Mesenteric fat pad (tissue), 1 donor: ENCODE measurements at regions not wholly inside any gene's neighbourhood (a gene's known extent, or its start where the extent isn't known, plus 50 kb on each side); places are given as distances from the start of the nearest gene placed in this dataset.

Experiments used
- DNase-seq: peaks from one replicate; pipeline ENCODE4 v3.0.0-alpha.2; 2020; ENCODE audit warnings: low spot score
- donor health status: DM: yes; HTN: yes; CAD: no.

DNA sequence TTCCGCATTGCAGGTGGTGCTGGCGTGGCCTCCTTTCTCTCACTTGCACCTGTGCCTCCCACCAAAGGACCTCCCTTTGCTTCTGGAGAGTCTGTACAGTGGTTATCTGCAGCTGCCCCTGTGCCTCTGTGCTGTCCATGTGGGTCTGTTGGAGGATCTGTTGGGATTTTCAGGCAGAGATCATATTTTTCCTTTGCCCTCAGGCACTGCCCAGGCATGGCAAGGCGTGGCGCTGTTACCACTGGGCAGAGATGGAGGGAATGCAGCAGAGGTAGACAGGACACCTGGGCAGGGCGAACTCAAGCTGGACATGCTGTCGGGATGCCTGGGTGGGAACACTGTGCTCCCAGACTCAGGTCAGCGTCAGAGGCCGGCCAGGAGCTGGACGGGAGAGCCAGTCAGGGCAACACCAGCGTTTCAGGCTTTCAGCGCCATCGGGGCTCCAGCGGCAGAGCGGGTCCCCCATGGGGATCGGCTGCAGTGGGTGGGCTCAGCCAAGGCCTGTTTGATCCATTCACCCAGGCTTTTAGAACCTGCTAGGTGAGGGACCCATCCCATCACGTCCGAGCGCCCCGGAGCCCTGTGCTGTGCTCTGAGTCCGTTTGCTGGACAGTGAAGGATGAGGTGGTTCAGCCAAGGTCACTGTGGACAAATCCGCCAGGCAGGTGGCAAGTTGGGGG, 718.9 kb downstream of the BRD1 start:
- DNase-seq, result peak; percentile 71

DNA sequence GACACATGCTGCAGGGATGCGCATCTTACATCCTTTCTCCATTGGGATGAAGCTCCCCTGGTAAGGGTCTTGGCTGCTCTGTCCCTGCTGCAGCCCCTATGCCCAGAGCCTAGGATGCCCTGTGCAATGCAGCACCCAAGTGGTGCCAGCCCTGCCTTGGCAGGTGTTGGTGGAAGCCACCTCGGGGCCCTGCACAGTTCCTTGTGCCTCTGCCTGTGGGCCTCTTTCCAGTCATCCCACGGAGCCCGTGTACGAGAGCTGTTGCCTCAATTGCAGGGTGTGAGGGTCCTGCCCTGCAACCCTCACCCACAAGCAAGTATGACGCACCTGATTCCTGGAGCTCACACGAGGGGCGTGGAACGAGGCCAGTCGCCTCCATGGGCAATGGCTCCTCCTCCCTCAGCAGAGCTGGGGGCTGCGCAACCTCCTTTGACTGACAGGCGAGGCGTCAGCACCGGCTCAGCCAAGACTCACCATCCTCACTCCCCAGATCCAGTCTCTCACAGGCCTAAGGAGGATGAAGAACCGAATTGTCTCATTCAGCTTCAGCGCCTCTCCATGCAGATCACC, 719.6 kb downstream of the BRD1 start:
- DNase-seq, result peak; percentile 83

DNA sequence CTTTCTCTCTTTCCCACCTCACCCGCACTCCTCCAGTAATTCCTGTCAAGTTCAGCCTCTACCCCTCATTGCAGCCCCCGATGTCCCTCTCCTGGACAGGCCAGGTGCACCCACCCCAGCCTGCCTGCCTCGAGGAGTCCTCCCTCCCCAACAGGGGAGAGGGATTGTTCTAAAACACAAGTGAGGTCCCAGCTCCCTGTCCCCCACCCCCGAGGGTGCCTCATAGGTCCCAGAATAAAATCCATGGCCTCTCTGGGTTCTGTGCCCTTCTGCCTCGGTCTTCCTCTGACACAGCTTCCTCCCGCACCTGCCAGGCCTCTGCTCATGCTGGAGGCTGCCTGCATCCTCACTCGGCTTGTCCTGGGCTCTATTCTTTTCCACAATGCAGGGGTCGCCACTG, 720.1 kb downstream of the BRD1 start:
- peak; percentile 47 for DNase-seq

GRCh38 chr22:49106842-49107152, 720.9 kb downstream of the BRD1 start:
- DNase-seq, result no peak

DNA sequence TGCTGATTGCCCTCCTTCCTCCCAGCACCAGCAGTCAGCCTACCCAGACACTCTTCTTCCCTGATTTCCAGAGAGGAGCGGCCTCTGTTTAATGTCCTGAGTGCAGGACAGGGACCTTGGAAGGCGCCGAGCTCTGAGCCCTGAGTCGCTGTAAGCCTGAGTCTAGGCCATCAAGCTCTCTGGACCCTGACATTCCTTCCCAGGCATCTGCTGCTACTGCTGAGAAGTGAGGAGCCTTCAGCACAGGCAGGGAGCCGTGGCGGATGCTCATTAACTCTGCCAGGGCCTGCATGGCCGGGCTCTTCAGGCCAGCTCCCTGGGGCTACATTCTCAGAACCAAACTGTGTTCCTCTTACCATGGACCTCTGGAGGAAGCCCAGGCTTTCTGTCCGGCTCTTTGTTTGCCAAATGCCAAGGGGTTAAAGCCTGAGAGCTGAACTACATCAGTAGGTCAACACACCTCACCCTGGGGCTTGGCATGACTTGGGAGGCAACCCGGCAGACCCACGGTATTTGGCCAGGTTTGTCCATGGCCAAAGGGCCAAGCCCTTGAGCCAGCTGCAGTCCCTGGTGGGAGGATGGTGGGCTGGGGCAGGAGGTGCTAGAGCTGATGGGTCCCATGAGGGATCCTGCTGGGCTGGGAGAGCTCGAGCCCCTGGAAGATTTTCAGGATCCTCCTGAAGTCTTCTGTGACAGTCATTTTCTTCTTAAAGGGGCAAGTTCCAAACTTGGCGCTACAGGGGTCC, 721.4 kb downstream of the BRD1 start:
- peak; percentile 62 for DNase-seq

DNA sequence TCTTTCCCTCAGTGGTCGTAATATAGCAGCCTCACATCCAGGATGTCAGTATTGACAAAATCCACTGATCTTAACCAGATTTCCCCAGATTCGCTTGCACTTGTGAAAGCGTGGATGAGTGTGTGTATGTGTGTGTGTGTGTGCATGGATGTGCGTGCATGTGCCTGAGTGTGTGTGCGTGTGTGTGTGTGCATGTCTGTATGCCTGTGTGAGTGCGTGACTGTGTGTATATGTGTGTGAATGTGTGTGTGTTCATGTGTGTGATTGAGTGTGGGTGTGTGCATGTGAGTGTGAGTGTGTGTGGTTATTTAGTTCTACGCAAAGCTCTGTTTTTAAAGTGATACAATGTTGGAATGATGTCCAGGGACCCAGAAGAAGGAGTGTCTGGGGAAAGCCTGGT, 723.2 kb downstream of the BRD1 start:
- DNase-seq, result no peak

GRCh38 chr22:49103314-49104059, 724.2 kb downstream of the BRD1 start:
- DNase-seq, result no peak

DNA sequence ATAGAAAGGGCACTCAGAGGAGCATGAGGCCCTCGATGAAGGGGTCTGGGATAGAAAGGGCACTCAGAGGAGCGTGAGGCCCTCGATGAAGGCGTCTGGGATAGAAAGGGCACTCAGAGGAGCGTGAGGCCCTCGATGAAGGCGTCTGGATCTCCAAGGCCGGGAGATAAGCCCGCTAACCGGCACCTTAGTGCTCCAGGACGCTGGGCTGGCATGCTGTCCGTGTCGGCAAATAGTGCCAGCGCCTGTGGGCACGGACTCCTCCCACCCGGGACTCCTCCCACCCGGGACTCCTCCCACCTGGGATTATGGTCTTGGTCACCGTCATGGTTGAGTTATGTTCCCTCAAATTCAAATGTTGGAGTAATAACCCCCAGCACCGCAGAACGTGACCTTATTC, 725.3 kb downstream of the BRD1 start:
- no peak for DNase-seq

- no peak for DNase-seq
These were observed 725.8 kb downstream of the BRD1 start for GRCh38 chr22:49101873-49102272.

- DNase-seq, result no peak
These were observed 726.4 kb downstream of the BRD1 start for GRCh38 chr22:49101225-49101624.

DNA sequence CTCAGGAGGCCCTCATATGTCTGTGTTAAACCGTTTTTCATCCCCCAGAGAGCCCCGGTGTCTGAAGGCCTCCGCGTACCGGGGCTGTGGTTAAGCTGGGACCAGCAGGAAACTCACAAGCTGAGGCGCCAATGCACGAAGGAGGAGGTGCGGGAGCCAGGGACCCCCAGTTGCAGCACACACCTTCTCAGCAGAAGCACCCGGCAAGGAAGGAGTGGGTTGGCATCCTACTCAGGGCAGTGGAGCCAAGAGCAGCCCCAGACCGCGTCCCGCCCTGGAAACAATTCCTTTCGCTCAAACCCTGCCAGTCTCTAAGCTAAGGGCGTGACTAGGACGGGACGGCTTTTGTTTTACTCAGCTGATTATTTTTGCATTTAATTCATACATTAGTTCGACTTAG, 726.9 kb downstream of the BRD1 start:
- no peak for DNase-seq

DNA sequence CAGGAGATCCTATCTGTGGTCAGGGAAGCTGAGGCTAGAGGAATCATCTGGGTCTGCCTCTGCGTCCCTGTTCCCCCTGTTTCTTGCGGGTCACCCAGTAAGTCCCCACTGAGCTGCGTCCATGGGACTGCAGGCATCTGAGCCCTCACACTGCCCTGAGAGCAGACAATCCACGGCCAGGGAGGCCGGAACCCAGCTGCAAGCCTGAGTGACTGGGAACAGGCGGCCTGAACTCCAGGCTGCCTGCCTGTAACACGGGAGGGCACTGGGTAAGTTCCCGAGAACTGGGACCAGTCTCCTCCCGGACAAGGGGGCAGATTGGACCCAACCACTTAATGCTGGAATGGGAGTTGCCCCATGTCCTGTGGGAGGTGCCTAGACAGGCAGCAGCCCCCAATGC, 727.4 kb downstream of the BRD1 start:
- DNase-seq, result no peak

GRCh38 chr22:49099496-49100124, 728.1 kb downstream of the BRD1 start:
- DNase-seq, result no peak

DNA sequence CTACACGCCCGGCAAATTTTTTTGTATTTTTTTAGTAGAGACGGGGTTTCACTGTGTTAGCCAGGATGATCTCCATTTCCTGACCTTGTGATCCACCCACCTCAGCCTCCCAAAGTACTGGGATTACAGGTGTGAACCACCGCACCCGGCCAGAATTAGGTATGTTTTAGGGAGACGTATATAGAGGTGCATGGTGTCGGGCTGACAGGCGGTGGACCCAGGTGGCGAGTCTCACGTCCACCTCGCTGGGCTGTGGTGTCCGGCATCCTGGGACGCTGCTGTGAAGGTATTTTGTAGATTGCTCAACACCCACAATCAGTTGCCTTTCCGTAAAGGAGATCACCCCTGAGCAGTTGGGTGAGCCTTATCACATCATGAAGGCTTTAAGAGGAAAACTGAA, 728.6 kb downstream of the BRD1 start:
- DNase-seq, result no peak

DNA sequence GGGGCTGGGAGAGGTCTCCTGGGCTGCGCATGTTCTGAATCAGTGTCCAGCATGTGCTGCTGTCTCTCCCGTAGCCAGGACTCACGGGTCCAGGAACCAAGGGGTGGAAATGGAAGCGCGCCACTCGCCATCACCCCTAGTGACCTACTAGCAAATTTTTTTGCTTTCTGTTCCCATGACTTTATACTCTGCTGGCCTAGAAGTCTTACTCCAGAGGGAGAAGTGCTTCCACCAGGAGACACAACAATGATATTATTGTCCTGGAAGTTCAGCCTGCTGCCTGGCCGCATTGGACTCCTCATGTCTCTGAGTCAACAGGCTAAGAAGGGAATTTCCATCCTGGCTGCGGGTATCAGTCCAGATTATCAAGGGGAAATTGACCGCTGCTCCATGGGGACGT, 729.7 kb downstream of the BRD1 start:
- no peak for DNase-seq

DNA sequence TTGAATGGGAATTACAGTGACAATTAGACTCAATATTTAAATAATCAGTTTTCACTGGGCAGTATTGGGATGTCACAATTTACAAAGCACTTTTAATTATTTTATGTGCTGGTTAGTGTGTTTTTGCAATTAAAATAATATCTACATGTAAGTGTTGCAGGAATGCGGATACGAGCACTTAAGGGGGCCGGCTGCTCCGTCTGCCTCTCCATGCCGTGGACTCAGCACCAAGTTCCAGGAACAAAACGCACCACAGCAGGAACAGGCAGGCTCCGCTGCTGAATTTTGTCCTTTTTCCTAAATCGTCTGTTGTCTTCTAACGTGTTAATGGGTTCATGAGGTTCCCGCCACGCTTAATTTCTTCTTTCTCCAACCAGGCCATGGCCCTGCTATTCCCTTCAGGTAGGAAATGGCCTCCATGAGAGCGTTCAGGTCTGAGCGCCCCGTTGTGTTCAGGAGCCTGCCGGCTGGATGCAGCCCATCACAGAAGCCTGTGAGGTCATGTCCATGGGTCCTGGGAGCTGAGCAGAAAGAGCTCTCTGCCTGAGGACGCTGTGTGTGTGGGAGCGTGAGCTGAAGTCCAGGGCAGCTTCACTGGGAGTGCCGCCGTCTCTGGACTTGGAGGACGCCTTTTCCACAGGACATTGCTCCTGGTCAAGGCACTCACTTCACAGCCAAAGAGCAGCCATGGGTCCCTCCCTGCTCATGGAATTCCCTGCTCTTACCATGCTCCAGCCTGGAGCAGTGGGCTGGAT, 730.3 kb downstream of the BRD1 start:
- no peak for DNase-seq

DNA sequence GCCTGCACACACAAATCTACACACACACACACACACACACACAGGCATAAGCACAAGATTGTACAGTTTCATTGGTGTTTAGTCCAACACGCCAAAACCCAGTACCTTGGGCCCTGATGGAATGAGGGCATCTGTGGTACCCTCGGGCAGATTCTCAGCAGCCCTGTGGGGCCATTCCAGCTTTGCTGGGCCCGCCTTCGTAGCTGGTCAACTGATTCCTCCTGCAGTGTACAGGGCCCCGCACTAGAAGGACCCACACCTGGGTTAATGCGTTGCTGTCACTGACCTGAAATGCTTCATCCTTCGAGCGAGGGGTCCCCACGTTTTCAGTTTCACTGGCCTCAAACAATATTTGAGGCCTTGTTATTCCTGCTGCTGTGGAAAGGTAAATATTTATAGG, 731.2 kb downstream of the BRD1 start:
- no peak for DNase-seq

DNA sequence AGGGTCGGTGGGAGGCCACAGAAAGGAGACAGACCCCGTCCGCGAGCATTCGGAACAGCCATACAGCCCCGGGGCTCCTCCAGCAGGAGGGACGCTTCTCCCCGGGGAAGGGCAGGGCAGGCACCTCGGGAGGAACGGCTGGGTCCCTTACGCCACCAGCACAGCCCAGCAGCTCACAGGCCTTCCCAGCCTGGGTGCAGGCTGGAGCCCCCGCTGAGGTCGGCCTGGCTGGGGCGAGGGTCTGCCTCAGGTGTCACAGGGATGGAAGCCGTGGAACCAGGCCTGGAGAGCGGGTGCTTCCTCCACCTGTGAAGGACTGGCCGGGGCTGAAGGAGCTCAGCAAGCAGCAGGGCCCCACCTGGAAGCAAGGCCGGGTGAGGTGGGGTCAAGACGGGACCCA, 732.3 kb downstream of the BRD1 start:
- DNase-seq, result no peak

- DNase-seq, result no peak
These were observed 732.8 kb downstream of the BRD1 start for GRCh38 chr22:49094858-49095257.

- DNase-seq, result no peak
These were observed 733.5 kb downstream of the BRD1 start for GRCh38 chr22:49094151-49094550.
